ENCODE measurements at regions not wholly inside any gene's neighbourhood (a gene's known extent, or its start where the extent isn't known, plus 50 kb on each side); places are given as distances from the start of the nearest gene placed in this dataset.
"Not testable (repeated sequence)": the region's sequence is repeated elsewhere in the genome, so short reads cannot be mapped to it uniquely, and the experiment has no call there.

- Histone ChIP-seq H3K36me3 (ENCODE audit: low read depth, missing control alignments) (no peaks in the 10 kb centered on the region), H3K9me3 (no peaks in the 10 kb centered on the region), H3K27me3 (no peaks in the 10 kb centered on the region), H3K4me3 (no peak overlapping the region), H3K27ac (no peak overlapping the region), H3K4me1 (no peaks in the 10 kb centered on the region)
- whole genome bisulfite sequencing, 2 donors = 72 to 83% methylated on average over 4 of the region's 4 CpGs
- intact Hi-C loops (cut with DNase I; ENCODE audit: low total_unique reads) = no loop called here
- TF ChIP-seq CTCF (IDR thresholded peaks at IDR 0.05) (no peak), POLR2A (IDR thresholded peaks at IDR 0.05) (no peak)
- DNase-seq = no peak
These were observed 231.4 kb downstream of the ALG10 start for GRCh38 chr12:34253674-34254073.

GRCh38 chr12:34257093-34257492, 234.8 kb downstream of the ALG10 start:
- intact Hi-C loops (cut with DNase I; ENCODE audit: low total_unique reads) = no loop called here
- Histone ChIP-seq H3K36me3 (ENCODE audit: low read depth, missing control alignments) (no peaks in the 10 kb centered on the region), H3K27me3 (no peaks in the 10 kb centered on the region), H3K4me1 (no peaks in the 10 kb centered on the region), H3K9me3 (no peaks in the 10 kb centered on the region), H3K4me3 (no peak overlapping the region), H3K27ac (no peak overlapping the region)
- 85 to 91% methylated on average over 3 of the region's 3 CpGs for WGBS, 2 donors
- no peak for DNase-seq
- no peak for TF ChIP-seq CTCF (IDR thresholded peaks at IDR 0.05)
- no peak for TF ChIP-seq POLR2A (IDR thresholded peaks at IDR 0.05)

- intact Hi-C loops (cut with DNase I; ENCODE audit: low total_unique reads); H3K36me3 ChIP-seq (ENCODE audit: low read depth, missing control alignments); H3K4me1 ChIP-seq; H3K9me3 ChIP-seq; H3K27me3 ChIP-seq; DNase-seq; H3K27ac ChIP-seq; H3K4me3 ChIP-seq: not testable (repeated sequence)
- WGBS, 2 donors = 93 to 98% methylated on average over 11 of the region's 11 CpGs
These were observed 239.8 kb downstream of the ALG10 start for GRCh38 chr12:34262140-34262539.

DNA sequence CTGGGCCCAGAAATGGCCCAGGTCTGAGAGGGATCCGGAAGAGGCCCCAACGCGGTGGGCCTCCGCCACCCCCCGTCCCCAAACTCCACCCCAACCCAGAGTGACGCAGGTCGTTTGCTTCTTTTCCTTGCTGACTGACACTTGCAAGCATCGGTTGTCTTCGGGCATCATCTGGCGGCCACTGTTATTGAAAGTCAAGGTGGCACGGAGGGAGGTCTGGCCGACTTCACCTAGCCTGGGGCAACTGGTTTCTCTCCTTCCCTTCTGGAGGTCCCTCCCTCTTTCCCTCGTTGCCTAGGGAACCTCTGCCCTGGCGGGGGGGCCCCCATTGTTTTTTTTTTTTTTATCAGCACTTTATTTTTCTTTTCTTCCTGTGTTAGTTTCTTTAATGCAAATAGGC, 241.8 kb downstream of the ALG10 start:
- no peaks in the 10 kb centered on the region for H3K9me3 ChIP-seq
- no peak overlapping the region for H3K4me3 ChIP-seq
- intact Hi-C loops (cut with DNase I; ENCODE audit: low total_unique reads) = no loop called here
- WGBS, 2 donors = 51 to 76% methylated on average over 13 to 14 of the region's 14 CpGs
- H3K36me3 ChIP-seq (ENCODE audit: low read depth, missing control alignments) = no peaks in the 10 kb centered on the region
- H3K4me1 ChIP-seq = no peaks in the 10 kb centered on the region
- TF ChIP-seq CTCF (IDR thresholded peaks at IDR 0.05) = no peak
- no peak for TF ChIP-seq POLR2A (IDR thresholded peaks at IDR 0.05)
- no peak overlapping the region for H3K27ac ChIP-seq
- DNase-seq = no peak
- H3K27me3 ChIP-seq = no peaks in the 10 kb centered on the region

GRCh38 chr12:34273703-34274102, 251.4 kb downstream of the ALG10 start:
- H3K4me3 ChIP-seq; H3K9me3 ChIP-seq; H3K36me3 ChIP-seq (ENCODE audit: low read depth, missing control alignments); intact Hi-C loops (cut with DNase I; ENCODE audit: low total_unique reads); H3K27me3 ChIP-seq; H3K4me1 ChIP-seq; H3K27ac ChIP-seq; DNase-seq: not testable (repeated sequence)
- 55 to 61% methylated on average over 4 of the region's 4 CpGs for WGBS, 2 donors

DNA sequence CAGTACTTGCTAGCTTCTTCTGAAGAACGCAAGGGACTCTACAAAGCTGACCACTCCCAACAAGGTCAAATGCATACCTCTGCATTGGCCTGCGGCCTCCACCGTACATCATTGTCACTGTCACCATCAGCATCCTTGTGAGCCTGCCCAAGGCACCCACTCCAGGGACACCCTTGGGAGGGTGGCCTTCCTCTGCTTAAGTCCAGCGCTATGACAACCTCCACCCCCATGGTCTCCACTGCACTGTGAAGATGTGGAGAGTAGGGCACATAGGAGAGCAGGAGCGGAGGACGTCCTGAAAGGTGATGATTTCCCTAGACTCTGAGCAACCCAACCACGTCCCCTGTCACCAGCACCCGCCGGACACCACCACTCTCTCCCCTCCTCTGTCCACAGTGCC, 252.8 kb downstream of the ALG10 start:
- H3K27ac ChIP-seq = no peak overlapping the region
- no peak overlapping the region for H3K4me3 ChIP-seq
- no peak for TF ChIP-seq CTCF (IDR thresholded peaks at IDR 0.05)
- no peak for TF ChIP-seq POLR2A (IDR thresholded peaks at IDR 0.05)
- H3K36me3 ChIP-seq (ENCODE audit: low read depth, missing control alignments) = no peaks in the 10 kb centered on the region
- H3K27me3 ChIP-seq = no peaks in the 10 kb centered on the region
- H3K4me1 ChIP-seq = no peaks in the 10 kb centered on the region
- WGBS, 2 donors = 77 to 91% methylated on average over 8 to 9 of the region's 9 CpGs
- no peak for DNase-seq
- intact Hi-C loops (cut with DNase I; ENCODE audit: low total_unique reads) = no loop called here
- no peaks in the 10 kb centered on the region for H3K9me3 ChIP-seq

Data from testis (tissue), 2 donors.